ENCODE measurements at regions not wholly inside any gene's neighbourhood (a gene's known extent, or its start where the extent isn't known, plus 50 kb on each side); places are given as distances from the start of the nearest gene placed in this dataset.
"Not testable (repeated sequence)": the region's sequence is repeated elsewhere in the genome, so short reads cannot be mapped to it uniquely, and the experiment has no call there.

GRCh38 chr4:167858127-167858526, 234.2 kb upstream of the ANXA10 start:
- DNase-seq = not testable (repeated sequence)

- DNase-seq = no peak
Measured at GRCh38 chr4:167867191-167867590, 225.1 kb upstream of the ANXA10 start.

- no peak for DNase-seq
Measured at GRCh38 chr4:167868163-167868562, 224.2 kb upstream of the ANXA10 start.

- DNase-seq = no peak
Measured at GRCh38 chr4:167873496-167873895, 218.8 kb upstream of the ANXA10 start.

- not testable (repeated sequence) for DNase-seq
Measured at GRCh38 chr4:167876091-167876490, 216.2 kb upstream of the ANXA10 start.

- not testable (repeated sequence) for DNase-seq
Measured at GRCh38 chr4:167877826-167878225, 214.5 kb upstream of the ANXA10 start.

GRCh38 chr4:167883266-167883665, 209.1 kb upstream of the ANXA10 start:
- DNase-seq = no peak

- no peak for DNase-seq
Measured at GRCh38 chr4:167885071-167885470, 207.3 kb upstream of the ANXA10 start.

- DNase-seq = no peak
Measured at GRCh38 chr4:167885872-167886271, 206.5 kb upstream of the ANXA10 start.

- DNase-seq = no peak
Measured at GRCh38 chr4:167887726-167888125, 204.6 kb upstream of the ANXA10 start.

GRCh38 chr4:167890226-167890625, 202.1 kb upstream of the ANXA10 start:
- no peak for DNase-seq

GRCh38 chr4:167893531-167893930, 198.8 kb upstream of the ANXA10 start:
- no peak for DNase-seq

- DNase-seq = not testable (repeated sequence)
Measured at GRCh38 chr4:167896260-167896659, 196.1 kb upstream of the ANXA10 start.

- DNase-seq = no peak
Measured at GRCh38 chr4:167897116-167897515, 195.2 kb upstream of the ANXA10 start.

- DNase-seq = no peak
Measured at GRCh38 chr4:167903291-167903721, 189.0 kb upstream of the ANXA10 start.

GRCh38 chr4:167906851-167907250, 185.5 kb upstream of the ANXA10 start:
- no peak for DNase-seq

GRCh38 chr4:167908816-167909215, 183.5 kb upstream of the ANXA10 start:
- DNase-seq = no peak

GRCh38 chr4:167912535-167912934, 179.8 kb upstream of the ANXA10 start:
- DNase-seq = not testable (repeated sequence)

- DNase-seq = no peak
Measured at GRCh38 chr4:167918077-167918476, 174.3 kb upstream of the ANXA10 start.

GRCh38 chr4:167930166-167930565, 162.2 kb upstream of the ANXA10 start:
- DNase-seq = no peak

GRCh38 chr4:167934216-167934615, 158.1 kb upstream of the ANXA10 start:
- no peak for DNase-seq

- DNase-seq = no peak
Measured at GRCh38 chr4:167939863-167940616, 152.3 kb upstream of the ANXA10 start.

GRCh38 chr4:167943872-167944505, 148.3 kb upstream of the ANXA10 start:
- DNase-seq = no peak

GRCh38 chr4:167944721-167945120, 147.6 kb upstream of the ANXA10 start:
- no peak for DNase-seq

GRCh38 chr4:167955006-167955405, 137.3 kb upstream of the ANXA10 start:
- no peak for DNase-seq
